ENCODE measurements at regions not wholly inside any gene's neighbourhood (a gene's known extent, or its start where the extent isn't known, plus 50 kb on each side); places are given as distances from the start of the nearest gene placed in this dataset.
"Not testable (repeated sequence)": the region's sequence is repeated elsewhere in the genome, so short reads cannot be mapped to it uniquely, and the experiment has no call there.

DNA sequence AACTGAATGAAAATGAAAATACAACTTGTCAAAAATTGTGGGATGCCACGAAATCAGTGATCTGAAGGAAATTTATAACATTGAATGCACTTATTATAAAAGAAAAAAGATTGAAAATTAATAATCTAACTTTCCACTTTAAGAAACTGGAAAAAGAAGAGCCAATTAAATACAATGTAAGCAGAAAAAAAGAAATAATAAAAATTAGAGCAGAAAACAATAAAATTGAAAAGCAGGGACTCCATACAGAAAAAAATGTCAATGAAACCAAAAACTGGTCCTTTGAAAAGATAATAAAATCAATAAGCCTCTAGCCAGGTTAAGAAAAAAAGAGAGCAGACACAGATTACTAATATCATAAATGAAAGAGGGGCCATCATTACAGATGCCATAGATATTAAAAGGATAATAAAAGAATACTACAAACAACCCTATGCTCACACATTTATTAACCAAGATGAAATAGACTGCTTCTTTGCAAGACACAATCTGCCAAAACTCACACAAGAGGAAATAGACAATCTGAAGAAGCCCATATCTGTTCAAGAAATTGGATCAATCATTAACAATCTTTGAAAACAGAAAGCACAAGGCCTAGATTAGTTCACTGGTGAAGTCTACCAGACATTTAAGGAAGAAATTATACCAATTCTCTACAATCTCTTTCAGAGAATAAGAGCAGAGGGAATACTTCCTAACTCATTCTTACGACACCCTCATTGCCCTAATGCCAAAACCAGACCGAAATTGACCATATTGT is 233.8 kb upstream of the NEBL start:
- no peaks in the 10 kb centered on the region for H3K36me3 Mint-ChIP-seq
- H3K27ac ChIP-seq (ENCODE audit: low read depth, low read length), result no peak overlapping the region
- peaks cover 0 to 5% of the 10 kb centered on the region in 2 donors for H3K27me3 Mint-ChIP-seq
- H3K4me3 ChIP-seq (ENCODE audit: low read length), result no peak overlapping the region
- H3K27me3 ChIP-seq (ENCODE audit: insufficient read depth, low read length, poor library complexity, severe bottlenecking), result no peaks in the 10 kb centered on the region
- DNase-seq, result no peak
- H3K4me1 Mint-ChIP-seq, result no peaks in the 10 kb centered on the region
- no peaks in the 10 kb centered on the region for H3K4me1 ChIP-seq (ENCODE audit: insufficient read depth, low read length)
- H3K9me3 ChIP-seq (ENCODE audit: low read length), result no peaks in the 10 kb centered on the region
- ChIA-PET CTCF (no interaction called here), POLR2A (no interaction called here)
- H3K27ac Mint-ChIP-seq, result no peak overlapping the region
- H3K4me3 Mint-ChIP-seq, result no peak overlapping the region
- H3K9me3 Mint-ChIP-seq, result peaks cover 0 to 2% (median 0%) of the 10 kb centered on the region in 5 donors
- no peaks in the 10 kb centered on the region for H3K36me3 ChIP-seq (ENCODE audit: insufficient read depth, low read length)

GRCh38 chr10:21130108-21130507 is 233.0 kb upstream of the NEBL start:
- Mint-ChIP-seq H3K4me1 (no peaks in the 10 kb centered on the region), H3K36me3 (no peaks in the 10 kb centered on the region), H3K4me3 (no peak overlapping the region), H3K9me3 (peaks cover 0 to 2% (median 0%) of the 10 kb centered on the region in 5 donors), H3K27ac (no peak overlapping the region), H3K27me3 (peaks cover 0 to 3% of the 10 kb centered on the region in 2 donors)
- CTCF ChIA-PET, result no interaction called here
- DNase-seq, result no peak
- no peak overlapping the region for H3K27ac ChIP-seq (ENCODE audit: low read depth, low read length)
- no peaks in the 10 kb centered on the region for H3K9me3 ChIP-seq (ENCODE audit: low read length)
- no peaks in the 10 kb centered on the region for H3K27me3 ChIP-seq (ENCODE audit: insufficient read depth, low read length, poor library complexity, severe bottlenecking)
- POLR2A ChIA-PET, result no interaction called here
- H3K4me1 ChIP-seq (ENCODE audit: insufficient read depth, low read length), result no peaks in the 10 kb centered on the region
- no peaks in the 10 kb centered on the region for H3K36me3 ChIP-seq (ENCODE audit: insufficient read depth, low read length)
- no peak overlapping the region for H3K4me3 ChIP-seq (ENCODE audit: low read length)

- Mint-ChIP-seq H3K27ac (no peak overlapping the region), H3K9me3 (peaks cover 0 to 2% (median 0%) of the 10 kb centered on the region in 5 donors), H3K27me3 (no peaks in the 10 kb centered on the region), H3K36me3 (no peaks in the 10 kb centered on the region), H3K4me1 (no peaks in the 10 kb centered on the region), H3K4me3 (no peak overlapping the region)
- ChIA-PET POLR2A (no interaction called here), CTCF (no interaction called here)
- no peaks in the 10 kb centered on the region for H3K27me3 ChIP-seq (ENCODE audit: insufficient read depth, low read length, poor library complexity, severe bottlenecking)
- no peaks in the 10 kb centered on the region for H3K36me3 ChIP-seq (ENCODE audit: insufficient read depth, low read length)
- no peak for DNase-seq
- no peaks in the 10 kb centered on the region for H3K9me3 ChIP-seq (ENCODE audit: low read length)
- no peak overlapping the region for H3K27ac ChIP-seq (ENCODE audit: low read depth, low read length)
- no peak overlapping the region for H3K4me3 ChIP-seq (ENCODE audit: low read length)
- H3K4me1 ChIP-seq (ENCODE audit: insufficient read depth, low read length), result no peaks in the 10 kb centered on the region
Observed at GRCh38 chr10:21125471-21126228, 228.5 kb upstream of the NEBL start.

DNA sequence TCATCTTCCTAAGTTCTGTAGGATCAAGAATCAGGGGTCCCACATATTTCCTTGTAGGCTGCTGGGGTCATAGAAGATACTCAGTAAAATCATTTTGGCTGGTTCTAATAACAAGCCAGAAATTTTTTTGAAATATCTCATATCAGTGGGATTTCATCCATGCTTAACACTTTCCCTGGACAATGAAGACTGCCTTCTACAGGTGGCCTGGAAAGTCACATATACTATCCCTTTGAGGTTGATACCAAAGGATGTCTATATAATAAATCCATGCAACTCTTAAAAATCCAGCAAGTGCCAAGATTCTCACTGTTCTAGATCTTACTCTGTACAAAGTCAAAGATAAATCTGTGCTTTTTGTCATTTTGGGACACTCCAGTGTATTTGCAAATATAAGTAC is 225.8 kb upstream of the NEBL start:
- H3K4me1 Mint-ChIP-seq, result no peaks in the 10 kb centered on the region
- no peak for DNase-seq
- POLR2A ChIA-PET, result no interaction called here
- H3K27me3 Mint-ChIP-seq, result no peaks in the 10 kb centered on the region
- Histone ChIP-seq H3K36me3 (ENCODE audit: insufficient read depth, low read length) (no peaks in the 10 kb centered on the region), H3K27me3 (ENCODE audit: insufficient read depth, low read length, poor library complexity, severe bottlenecking) (no peaks in the 10 kb centered on the region), H3K4me3 (ENCODE audit: low read length) (no peak overlapping the region), H3K4me1 (ENCODE audit: insufficient read depth, low read length) (no peaks in the 10 kb centered on the region), H3K9me3 (ENCODE audit: low read length) (no peaks in the 10 kb centered on the region), H3K27ac (ENCODE audit: low read depth, low read length) (no peak overlapping the region)
- CTCF ChIA-PET, result no interaction called here
- no peak overlapping the region for H3K27ac Mint-ChIP-seq
- H3K36me3 Mint-ChIP-seq, result no peaks in the 10 kb centered on the region
- no peak overlapping the region for H3K4me3 Mint-ChIP-seq
- no peaks in the 10 kb centered on the region for H3K9me3 Mint-ChIP-seq

GRCh38 chr10:21121822-21122221 is 224.7 kb upstream of the NEBL start:
- H3K27me3 ChIP-seq (ENCODE audit: insufficient read depth, low read length, poor library complexity, severe bottlenecking); H3K4me3 ChIP-seq (ENCODE audit: low read length); H3K4me1 ChIP-seq (ENCODE audit: insufficient read depth, low read length); H3K27ac Mint-ChIP-seq; H3K9me3 Mint-ChIP-seq; H3K36me3 ChIP-seq (ENCODE audit: insufficient read depth, low read length); DNase-seq; H3K4me1 Mint-ChIP-seq; CTCF ChIA-PET; POLR2A ChIA-PET; H3K4me3 Mint-ChIP-seq; H3K27me3 Mint-ChIP-seq; H3K9me3 ChIP-seq (ENCODE audit: low read length); H3K36me3 Mint-ChIP-seq; H3K27ac ChIP-seq (ENCODE audit: low read depth, low read length): not testable (repeated sequence)

DNA sequence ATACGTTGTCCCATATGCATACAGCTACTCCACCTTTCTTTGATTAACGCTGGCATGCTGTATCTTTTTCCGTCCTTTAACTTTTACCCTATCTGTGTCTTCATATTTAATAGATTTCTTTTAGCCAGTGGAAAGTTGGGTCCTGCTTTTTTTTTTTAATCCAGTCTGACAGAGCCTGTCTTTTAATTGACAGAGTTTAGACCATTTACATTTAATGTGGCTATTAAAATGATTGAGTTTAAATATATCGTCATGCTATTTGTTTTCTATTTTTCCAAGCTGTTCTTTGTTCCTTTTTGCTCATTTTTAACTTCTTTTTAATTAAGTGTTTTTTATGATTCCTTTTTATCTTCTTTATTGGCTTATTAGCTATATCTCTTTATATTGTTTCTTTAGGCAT is 217.6 kb upstream of the NEBL start:
- H3K9me3 Mint-ChIP-seq, result peaks cover 0 to 4% (median 0%) of the 10 kb centered on the region in 5 donors
- Histone ChIP-seq H3K27me3 (ENCODE audit: insufficient read depth, low read length, poor library complexity, severe bottlenecking) (no peaks in the 10 kb centered on the region), H3K4me1 (ENCODE audit: insufficient read depth, low read length) (no peaks in the 10 kb centered on the region), H3K9me3 (ENCODE audit: low read length) (no peaks in the 10 kb centered on the region), H3K27ac (ENCODE audit: low read depth, low read length) (no peak overlapping the region), H3K36me3 (ENCODE audit: insufficient read depth, low read length) (no peaks in the 10 kb centered on the region), H3K4me3 (ENCODE audit: low read length) (no peak overlapping the region)
- no peak overlapping the region for H3K4me3 Mint-ChIP-seq
- DNase-seq, result no peak
- POLR2A ChIA-PET, result no interaction called here
- H3K4me1 Mint-ChIP-seq, result no peaks in the 10 kb centered on the region
- no peaks in the 10 kb centered on the region for H3K36me3 Mint-ChIP-seq
- peaks cover 4 to 12% of the 10 kb centered on the region in 2 donors for H3K27me3 Mint-ChIP-seq
- CTCF ChIA-PET, result no interaction called here
- no peak overlapping the region for H3K27ac Mint-ChIP-seq

DNA sequence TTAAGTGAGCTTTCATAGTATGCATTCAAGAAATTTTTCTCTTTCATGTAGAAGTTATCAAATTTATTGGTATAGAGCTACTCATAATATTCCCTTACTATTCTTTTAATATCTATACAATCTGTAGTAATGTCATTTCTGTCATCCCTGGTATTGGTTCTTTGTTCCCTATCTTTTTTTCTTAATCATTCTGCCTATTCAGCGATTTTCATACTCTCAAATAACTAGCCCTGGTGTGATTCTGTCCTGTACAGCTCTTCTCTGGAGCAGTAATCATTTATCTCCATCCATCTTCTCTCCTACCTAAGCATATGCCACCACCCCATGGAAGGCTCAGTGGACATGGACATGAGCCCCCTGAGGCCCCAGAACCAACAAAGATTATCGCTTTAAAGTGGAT is 213.2 kb upstream of the NEBL start:
- Mint-ChIP-seq H3K4me1 (no peaks in the 10 kb centered on the region), H3K9me3 (peaks cover 0 to 9% (median 2%) of the 10 kb centered on the region in 5 donors), H3K27me3 (peaks cover 8 to 19% of the 10 kb centered on the region in 2 donors), H3K27ac (no peak overlapping the region), H3K36me3 (no peaks in the 10 kb centered on the region), H3K4me3 (no peak overlapping the region)
- no peak for DNase-seq
- H3K4me3 ChIP-seq (ENCODE audit: low read length), result no peak overlapping the region
- no peak overlapping the region for H3K27ac ChIP-seq (ENCODE audit: low read depth, low read length)
- H3K4me1 ChIP-seq (ENCODE audit: insufficient read depth, low read length), result no peaks in the 10 kb centered on the region
- H3K27me3 ChIP-seq (ENCODE audit: insufficient read depth, low read length, poor library complexity, severe bottlenecking), result no peaks in the 10 kb centered on the region
- CTCF ChIA-PET, result no interaction called here
- no peaks in the 10 kb centered on the region for H3K36me3 ChIP-seq (ENCODE audit: insufficient read depth, low read length)
- POLR2A ChIA-PET, result no interaction called here
- H3K9me3 ChIP-seq (ENCODE audit: low read length), result no peaks in the 10 kb centered on the region

- H3K27ac ChIP-seq (ENCODE audit: low read depth, low read length); H3K27me3 ChIP-seq (ENCODE audit: insufficient read depth, low read length, poor library complexity, severe bottlenecking); H3K27ac Mint-ChIP-seq; CTCF ChIA-PET; H3K4me3 Mint-ChIP-seq; POLR2A ChIA-PET; H3K36me3 Mint-ChIP-seq; H3K4me3 ChIP-seq (ENCODE audit: low read length); H3K9me3 ChIP-seq (ENCODE audit: low read length); H3K9me3 Mint-ChIP-seq; H3K36me3 ChIP-seq (ENCODE audit: insufficient read depth, low read length); H3K4me1 ChIP-seq (ENCODE audit: insufficient read depth, low read length); H3K4me1 Mint-ChIP-seq; DNase-seq: not testable (repeated sequence)
- H3K27me3 Mint-ChIP-seq, result peaks cover 8 to 19% of the 10 kb centered on the region in 2 donors
Observed at GRCh38 chr10:21106931-21107330, 209.8 kb upstream of the NEBL start.

All from CD8-positive, alpha-beta memory T cell (primary cell).